ENCODE measurements at regions not wholly inside any gene's neighbourhood (a gene's known extent, or its start where the extent isn't known, plus 50 kb on each side); places are given as distances from the start of the nearest gene placed in this dataset.

- dilution Hi-C loops (cut with HindIII; ENCODE audit: low sequenced_read_pairs, unreplicated experiment) = no loop called here
- no peak overlapping the region for H3K56ac ChIP-seq (ENCODE audit: extremely low read depth, insufficient read depth, low read length)
- H2BK5ac ChIP-seq (ENCODE audit: low read depth, low read length, poor library complexity, severe bottlenecking) = no peak overlapping the region
- H3K14ac ChIP-seq (replicated peaks; ENCODE audit: low read depth, low read length) = no peak overlapping the region
- no peak overlapping the region for H2BK15ac ChIP-seq (ENCODE audit: low read depth, low read length)
- no peak overlapping the region for H2AK5ac ChIP-seq (ENCODE audit: low read depth, low read length)
- no peak overlapping the region for H4K91ac ChIP-seq (ENCODE audit: insufficient read depth, low read depth, low read length)
- TF ChIP-seq MAFK (IDR thresholded peaks at IDR 0.05; ENCODE audit: low read depth, low read length) = no peak
- TF ChIP-seq ELK1 (IDR thresholded peaks at IDR 0.05; ENCODE audit: borderline replicate concordance, low read depth, low read length) = no peak
- no peak for TF ChIP-seq CTCF (conservative IDR thresholded peaks at IDR 0.05; ENCODE audit: low read depth, low read length)
- no peak for TF ChIP-seq USF2 (IDR thresholded peaks at IDR 0.05; ENCODE audit: low read depth, low read length)
- no peak overlapping the region for H3K4me2 ChIP-seq (ENCODE audit: low read depth, low read length)
- in situ Hi-C loops (cut with MboI; ENCODE audit: low sequenced_read_pairs) = no loop called here
- no peak overlapping the region for H3K23ac ChIP-seq (ENCODE audit: low read depth, low read length)
- H3K27me3 ChIP-seq (ENCODE audit: control insufficient read depth, insufficient read depth, low read length) = no peaks in the 10 kb centered on the region
- H2AFZ ChIP-seq (replicated peaks; ENCODE audit: low read length, poor library complexity) = no peak overlapping the region
- no peaks in the 10 kb centered on the region for H4K20me1 ChIP-seq (ENCODE audit: insufficient read depth, low read length)
- ChIA-PET CTCF (interaction anchor here (0.6 kb wide), 1 partner anchor 1283 kb away, joined by 5 read pairs; no protein-coding TSS in a partner anchor), POLR2A (ENCODE audit: unreplicated experiment) (no interaction called here)
- H3K18ac ChIP-seq (ENCODE audit: low read depth, low read length) = no peak overlapping the region
- H3K9ac ChIP-seq (ENCODE audit: low read depth, low read length) = no peak overlapping the region
- ATAC-seq (ENCODE audit: low read depth) (no peak), DNase-seq (no peak)
- WGBS, 2 experiments (ENCODE audit: extremely low coverage in 2 of 2, insufficient read length in 1 of 2) = no CpG with 5 or more reads among the region's 2 CpGs
- no peak overlapping the region for H4K5ac ChIP-seq (ENCODE audit: low read depth, low read length)
- no peaks in the 10 kb centered on the region for H3K79me1 ChIP-seq (ENCODE audit: low read depth in 1 of 2, low read length in 2 of 2)
- H3K4ac ChIP-seq (ENCODE audit: low read depth, low read length) = no peak overlapping the region
- H2BK120ac ChIP-seq (ENCODE audit: low read depth, low read length) = no peak overlapping the region
- intact Hi-C loops (cut with micrococcal nuclease) = no loop called here
- H2BK20ac ChIP-seq (ENCODE audit: low read depth, low read length) = no peak overlapping the region
- no peak overlapping the region for H3K4me3 ChIP-seq (ENCODE audit: insufficient read depth, low read depth, low read length)
- H3K9me3 ChIP-seq (ENCODE audit: control insufficient read depth, insufficient read depth, low read length) = no peaks in the 10 kb centered on the region
- H4K8ac ChIP-seq (ENCODE audit: low read depth in 2 of 2, low read length in 2 of 2) = no peak overlapping the region
- no TSS peak for BruUV-seq (replicated peaks)
- no peak overlapping the region for H2AK9ac ChIP-seq (replicated peaks; ENCODE audit: low read depth, low read length, poor library complexity)
- no peaks in the 10 kb centered on the region for H3K36me3 ChIP-seq (ENCODE audit: control insufficient read depth, insufficient read depth, low read length)
- H3K9me1 ChIP-seq (ENCODE audit: insufficient read depth, low read length) = no peaks in the 10 kb centered on the region
- H3K27ac ChIP-seq (ENCODE audit: insufficient read depth, low read length) = no peak overlapping the region
- no peaks in the 10 kb centered on the region for H3K4me1 ChIP-seq (ENCODE audit: control insufficient read depth, insufficient read depth, low read length)
Measured at GRCh38 chr5:89723907-89724306, 685.6 kb downstream of the CETN3 start.
